ENCODE measurements at regions not wholly inside any gene's neighbourhood (a gene's known extent, or its start where the extent isn't known, plus 50 kb on each side); places are given as distances from the start of the nearest gene placed in this dataset.

DNA sequence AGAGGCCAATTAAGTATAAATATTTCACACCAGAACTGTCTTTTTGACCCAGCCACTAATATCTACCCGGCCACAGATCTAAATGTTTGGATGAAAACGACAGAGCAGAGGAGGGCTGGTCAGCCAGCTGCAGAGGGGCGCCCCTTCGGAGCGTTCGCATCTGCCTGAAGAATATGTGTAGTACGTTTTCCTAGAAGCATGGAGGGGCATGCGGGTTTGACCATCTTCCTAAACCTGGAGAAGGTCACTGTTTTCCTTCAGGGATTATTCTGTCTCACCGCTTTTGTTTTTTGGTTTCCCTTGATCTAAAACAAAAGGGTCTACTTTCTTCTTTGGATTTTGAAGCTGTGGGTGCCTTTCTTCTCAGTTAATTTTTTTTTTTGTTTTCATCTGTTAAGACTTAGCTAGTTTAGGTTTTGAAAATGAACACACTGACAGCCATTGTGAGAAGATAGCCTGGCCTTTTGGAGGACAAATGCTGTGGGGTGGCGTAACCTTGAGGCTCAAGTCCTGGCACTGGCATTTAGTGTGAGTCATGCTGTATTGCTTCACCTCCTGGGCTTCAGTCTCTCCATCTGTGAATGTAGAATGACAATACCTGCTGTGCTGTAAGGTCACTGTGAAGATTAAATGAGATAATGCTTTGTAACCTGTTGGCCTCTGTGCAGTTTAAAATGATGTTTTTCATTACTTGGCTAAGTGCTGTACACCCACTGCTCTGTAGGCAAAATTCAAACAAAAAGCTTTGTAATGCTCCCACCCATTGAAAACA, 74.1 kb upstream of the IRF2BP2 start:
- DNase-seq, result peak; percentile 85 to 90 (median 86)

DNA sequence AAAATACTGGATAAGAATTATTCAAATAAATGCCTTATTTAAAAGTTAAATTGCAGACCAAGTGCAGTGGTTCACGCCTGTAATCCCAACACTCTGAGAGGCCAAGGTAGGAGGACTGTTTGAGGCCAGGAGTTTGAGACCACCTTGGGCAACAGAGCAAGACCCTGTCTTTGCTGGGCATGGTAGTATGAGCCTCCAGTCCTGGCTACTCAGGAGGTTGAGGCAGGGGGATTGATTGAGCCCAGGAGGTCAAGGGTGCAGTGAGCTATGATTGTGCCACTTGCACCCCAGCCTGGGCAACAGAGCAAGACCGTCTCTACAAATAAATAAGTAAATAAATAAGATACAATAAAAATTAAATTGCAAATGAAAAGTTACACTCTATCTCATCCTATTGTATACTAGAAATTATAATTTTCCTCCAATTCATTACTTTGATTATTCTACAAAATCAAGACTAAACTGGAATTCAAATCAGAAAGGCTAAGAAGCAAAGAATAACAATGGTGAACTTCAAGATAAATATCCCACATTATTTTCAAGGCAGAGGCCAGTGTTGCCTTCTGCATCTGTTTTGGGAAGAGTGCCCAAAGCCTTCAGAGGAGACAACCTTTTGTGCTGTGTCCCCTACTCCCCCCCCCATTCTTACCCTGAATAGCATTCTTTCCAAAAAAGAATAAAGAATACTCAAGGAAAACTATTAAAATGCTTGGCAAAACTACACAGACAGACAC, 73.3 kb upstream of the IRF2BP2 start:
- no peak for DNase-seq

DNA sequence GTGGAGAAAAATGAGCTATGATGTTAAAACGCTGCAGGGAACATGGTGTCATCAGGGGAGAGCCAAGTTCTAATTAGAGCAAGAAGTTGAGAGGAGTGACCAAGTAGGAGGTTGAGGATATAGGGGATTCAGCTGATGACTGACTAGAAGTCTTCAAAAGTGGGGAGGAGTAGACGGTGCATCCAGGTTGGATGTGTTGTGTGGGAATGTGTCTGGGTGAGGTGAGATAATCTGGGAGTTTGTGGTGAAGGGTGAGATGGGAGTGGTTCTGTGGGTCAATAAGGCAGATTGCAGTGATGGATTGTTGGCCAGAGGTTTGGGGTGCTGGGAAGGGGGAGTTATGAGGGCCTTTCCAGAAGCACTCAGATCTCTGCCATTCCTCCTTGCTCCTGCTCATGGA, 72.0 kb upstream of the IRF2BP2 start:
- no peak for DNase-seq

DNA sequence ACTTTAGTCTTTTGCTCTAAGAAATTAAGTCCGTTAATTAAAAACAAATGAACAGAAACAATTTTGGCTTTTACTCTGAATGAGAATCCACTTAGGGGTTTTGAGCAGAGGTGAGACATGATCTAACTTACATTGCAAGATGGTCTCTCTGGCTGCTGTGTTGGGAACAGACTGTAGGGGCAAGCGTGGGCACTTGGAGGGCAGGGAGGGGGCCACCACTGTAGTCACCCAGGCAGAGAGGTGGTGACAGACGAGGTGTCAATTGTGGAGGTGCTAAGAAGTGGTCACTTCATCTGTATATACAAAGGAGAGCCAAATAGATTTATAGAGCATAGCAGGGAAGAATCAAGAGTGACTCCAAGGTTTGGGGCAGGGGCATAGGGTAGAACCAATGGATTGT, 71.1 kb upstream of the IRF2BP2 start:
- DNase-seq, result no peak

DNA sequence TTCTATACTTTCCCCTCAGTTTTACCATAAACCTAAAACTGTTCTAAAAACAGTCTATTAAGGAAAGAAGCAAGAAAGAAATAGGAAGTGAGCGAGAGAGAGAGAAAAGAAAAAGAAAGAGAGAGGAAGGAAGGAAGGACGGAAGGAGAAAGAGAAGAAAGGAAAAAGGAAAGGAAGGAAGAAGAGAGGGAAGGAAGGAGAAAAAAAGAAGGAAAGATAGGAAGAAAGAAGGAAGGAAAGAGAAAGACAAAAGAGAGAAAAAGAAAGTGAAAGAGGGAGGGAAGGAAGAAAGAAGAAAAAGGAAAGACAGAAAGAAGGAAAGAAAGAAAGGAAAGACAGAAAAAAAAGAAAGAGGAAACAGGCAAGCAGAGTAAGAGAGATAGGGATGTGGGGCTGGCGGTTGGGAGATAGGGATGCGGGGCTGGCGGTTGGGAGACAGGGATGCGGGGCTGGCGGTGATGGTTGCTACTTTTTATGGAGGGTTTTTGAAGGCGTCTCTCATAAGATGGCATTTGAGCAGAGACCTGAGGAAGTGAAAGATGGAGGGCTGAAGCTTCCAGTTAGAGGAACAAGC, 70.4 kb upstream of the IRF2BP2 start:
- no peak for DNase-seq

DNA sequence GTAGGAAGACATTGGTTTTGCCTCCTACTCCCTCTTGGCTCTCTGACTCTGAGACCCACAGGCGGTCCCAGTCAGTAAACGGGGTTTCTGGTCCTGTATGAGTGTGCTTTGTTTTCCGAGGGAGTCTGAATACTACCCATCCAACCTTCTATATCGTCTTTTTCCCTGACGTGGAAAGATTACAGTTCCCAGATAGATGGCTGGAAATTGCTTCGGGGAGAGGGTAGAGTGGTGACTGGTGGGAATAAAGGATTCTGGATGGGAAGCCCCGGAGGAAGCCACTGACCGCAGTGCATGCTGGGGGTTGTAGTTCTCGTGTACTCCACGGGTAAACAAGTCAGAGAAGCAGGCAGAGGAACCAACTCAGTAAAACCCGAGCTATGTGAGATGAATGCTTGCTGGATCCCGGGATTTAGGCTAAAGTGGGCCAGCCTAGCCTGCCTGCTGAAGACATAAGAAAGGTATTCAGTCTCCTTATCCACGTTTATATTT, 66.2 kb upstream of the IRF2BP2 start:
- peak; percentile 74 to 86 (median 78) for DNase-seq

DNA sequence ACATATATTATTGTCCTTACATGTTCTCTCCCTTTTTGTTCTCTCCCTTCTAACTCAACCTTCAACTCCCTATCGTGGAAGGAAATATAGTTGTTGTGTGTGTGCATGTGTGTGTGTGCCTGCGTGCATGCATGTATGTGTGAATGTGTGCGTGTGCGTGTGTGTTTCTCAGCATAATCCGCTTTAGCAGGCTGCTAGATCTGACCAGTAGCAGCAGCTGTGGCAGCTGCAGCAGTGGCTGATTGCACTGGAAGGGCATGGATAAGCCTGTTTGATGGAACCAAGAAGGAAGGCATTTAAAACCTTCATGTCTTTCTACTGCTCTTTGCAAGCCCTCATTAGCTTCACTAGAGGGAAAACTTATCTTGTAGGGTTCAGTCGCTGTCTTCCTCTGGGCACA, 65.6 kb upstream of the IRF2BP2 start:
- DNase-seq, result no peak

DNA sequence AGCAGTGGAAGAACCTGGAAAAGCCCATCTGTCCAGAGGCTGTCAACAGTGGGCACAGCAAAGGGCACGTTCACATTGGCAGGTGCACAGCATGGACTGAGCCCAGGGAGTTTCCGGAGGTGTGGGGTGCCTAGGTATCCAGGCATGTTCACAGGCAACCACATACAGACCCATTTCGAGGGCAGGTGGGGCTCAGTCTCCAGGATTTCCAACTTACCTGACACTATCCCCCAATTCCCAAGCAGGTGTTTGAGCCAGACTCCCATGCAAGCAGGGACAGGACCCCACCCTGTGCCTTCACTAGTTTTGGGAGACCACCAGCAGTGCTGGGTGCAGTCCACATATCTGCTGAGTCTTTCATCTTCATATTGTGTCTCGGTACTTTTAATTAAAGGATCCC, 65.0 kb upstream of the IRF2BP2 start:
- no peak for DNase-seq

DNA sequence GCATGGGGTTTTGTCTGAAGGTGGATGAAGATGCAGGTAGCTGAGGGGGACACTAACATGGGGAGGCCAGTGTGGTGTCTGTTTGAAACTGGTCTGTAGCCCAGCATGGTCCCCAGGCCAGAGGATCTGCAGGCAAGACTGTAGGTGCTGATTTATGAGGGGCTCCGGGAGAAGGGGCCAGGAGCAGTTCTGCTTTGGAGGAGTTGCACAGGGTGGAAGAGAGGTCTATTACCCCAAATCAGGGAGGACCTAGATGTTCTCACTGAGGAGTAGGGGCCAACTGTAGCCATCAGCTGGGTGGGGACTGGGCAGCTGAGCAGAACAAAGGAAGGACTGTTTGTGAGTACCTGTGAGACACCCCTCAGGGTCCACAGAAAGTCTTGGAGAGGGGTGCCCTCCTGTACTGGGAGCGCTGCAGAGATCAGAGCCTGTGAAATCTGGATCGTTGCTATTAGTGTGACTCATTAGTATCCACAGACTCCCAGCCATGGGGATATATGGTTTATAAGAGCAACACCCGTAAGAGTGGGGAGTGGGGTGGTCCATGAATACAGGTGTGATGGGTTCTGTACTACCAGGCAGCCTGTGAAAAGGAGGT, 64.3 kb upstream of the IRF2BP2 start:
- DNase-seq, result no peak

DNA sequence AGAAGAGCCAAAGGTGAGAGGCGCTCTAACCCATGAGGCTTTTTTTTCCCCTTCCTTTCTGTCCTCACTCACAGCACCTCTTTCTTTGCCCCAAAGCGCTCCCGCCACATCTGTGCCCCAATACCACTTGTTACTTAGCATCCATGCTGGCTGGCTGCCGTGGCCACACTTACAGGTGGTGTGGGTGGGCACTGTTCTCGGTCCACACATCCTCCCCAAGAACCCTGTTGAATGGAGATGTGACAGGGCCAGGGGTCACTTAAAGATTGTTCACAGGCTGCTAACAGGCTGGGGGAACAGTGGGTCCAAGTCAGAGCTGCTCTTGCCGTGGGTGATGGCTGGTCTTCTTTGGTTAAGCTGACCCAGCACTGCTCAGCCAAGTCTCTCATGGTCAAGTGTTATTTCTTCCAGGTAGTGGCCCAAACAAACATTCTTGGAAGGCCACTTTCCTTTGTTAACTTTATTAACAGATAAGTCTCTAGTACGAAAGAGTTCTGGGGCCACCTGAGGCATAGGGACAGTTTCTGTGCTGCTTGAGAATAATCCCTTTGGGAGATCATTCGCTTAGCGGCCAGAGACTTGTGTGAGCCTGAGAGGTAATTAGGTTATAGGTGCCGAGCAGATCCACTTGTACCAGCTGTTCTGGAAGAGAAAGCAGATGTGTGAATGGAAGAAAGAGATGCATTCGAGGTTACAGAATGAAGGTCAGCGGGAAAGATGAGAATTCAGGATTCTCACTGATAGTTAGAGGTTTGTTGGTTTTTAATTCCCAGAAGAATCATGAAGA, 62.6 kb upstream of the IRF2BP2 start:
- no peak for DNase-seq

DNA sequence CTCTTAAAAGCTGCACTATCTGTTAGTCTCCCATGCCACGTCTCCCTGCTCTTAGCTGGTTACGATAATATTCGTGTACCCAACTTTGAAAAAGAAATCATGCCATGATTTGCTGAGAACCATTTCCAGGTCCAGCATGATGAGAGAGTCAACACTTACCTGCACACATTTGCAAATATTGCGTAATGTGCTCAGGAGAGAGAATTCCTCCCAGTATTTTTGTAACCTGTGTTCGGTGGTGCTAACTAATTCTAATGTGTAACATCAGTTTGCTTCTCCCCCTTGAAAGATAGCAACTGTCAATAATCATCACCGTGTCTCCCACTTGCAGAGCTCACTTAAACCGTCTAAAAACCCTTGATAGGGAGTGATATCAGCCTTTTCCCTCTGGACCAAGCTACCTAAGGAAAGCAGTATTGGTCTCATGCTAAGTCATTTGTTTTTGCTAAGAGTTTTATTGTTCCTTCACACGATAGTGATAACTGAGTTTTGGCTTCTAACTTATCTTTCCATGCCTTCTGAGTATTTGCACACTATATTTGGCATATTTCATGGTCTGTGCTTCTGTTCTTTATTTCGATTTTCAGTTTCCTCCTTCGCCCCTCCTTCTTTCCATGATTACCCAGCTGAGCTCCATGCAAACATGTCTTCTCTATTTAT, 61.1 kb upstream of the IRF2BP2 start:
- DNase-seq, result no peak

DNA sequence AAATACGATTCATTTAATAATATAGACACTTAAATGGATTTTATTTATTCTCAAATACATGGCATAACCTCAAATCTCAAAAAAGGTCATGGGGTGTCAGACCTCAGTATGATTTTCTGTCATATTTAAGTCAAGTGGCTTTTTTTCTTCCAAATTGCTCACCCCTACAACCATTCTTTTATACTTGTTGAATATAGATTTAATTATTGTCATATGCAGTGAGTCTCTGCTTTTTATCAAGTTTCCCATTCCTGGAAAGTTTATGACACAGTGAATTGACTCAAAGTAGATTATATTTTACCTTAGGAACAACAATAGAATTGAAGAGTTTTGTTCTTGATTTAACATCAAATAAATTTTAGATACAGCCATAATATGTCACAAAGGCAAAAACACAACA, 59.5 kb upstream of the IRF2BP2 start:
- no peak for DNase-seq

DNA sequence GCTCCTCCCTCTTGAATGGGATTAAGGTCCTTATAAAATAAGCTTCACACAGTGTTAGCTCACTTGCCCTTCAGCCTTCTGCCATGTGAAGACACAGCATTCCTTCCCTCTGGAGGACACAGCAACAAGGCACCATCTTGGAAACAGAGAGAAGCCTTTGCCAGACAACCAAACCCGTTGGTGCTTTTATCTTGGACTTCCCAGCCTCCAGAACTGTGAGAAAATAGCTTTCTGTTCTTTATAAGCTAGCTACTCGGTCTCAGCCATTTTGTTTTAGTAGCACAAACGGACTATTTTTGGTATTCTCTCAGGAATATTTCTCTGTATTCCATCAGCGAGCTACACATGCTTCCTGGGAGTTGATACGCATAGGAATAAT, 58.6 kb upstream of the IRF2BP2 start:
- DNase-seq, result no peak

DNA sequence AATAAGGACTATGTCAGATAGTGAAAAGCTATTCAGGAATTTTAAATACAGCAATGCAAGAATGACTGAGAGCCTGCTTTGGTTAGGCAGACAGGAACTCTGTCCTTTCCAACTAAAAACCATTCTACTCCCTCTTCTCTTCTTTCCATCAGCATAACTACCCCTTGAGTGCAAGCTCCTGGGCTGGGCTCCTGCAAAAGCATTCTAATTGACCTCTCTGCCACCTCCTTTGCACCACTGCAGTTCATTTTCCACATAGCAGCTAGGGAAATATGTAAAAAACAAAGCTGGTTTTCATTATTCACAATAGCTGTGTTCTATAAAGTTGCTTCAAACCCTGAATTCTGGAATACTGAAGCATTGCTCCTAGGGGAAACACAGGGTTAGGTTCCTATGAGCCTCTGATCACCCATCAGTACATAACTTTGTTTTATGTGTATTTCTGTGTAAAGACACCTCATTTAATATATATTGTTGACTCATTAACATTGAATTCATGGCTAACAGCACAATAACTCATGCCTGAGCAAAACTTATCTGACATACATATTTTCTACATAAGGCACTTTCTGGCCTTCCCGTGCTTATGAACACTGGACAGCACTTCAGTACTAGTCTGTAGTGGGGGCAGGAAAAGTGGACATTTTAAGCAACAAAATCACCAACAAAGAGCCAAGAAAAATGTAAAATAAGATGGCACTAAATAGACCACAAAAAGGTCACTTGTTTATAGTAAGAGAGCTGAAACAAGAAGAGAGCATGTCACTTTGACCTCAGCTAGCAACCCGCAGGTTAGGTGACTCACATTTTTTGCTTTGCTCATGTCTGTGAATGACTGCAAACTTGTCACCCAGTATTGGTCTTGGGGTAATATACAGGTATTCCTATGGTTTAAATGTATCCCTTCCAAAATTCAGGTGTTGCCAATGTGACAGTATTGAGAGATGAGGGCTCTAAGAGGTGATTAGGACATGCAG, 57.9 kb upstream of the IRF2BP2 start:
- no peak for DNase-seq

DNA sequence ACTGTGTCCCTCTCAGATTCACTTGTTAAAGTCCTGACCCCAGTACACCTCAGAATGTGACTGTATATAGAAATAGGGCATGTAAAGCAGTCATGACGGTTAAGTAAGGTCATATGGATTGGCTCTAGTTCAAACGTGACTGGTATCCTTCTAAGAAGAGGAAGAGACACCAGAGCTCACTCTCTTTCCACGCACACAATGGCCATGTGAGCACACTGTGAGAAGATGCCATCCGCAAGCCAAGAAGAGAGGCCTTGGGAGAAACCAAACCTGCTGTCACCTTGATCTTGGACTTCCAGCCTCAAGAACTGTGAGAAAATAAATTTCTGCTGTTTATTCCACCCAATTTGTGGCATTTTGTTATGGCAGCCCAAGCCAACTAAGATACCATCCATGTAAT, 56.8 kb upstream of the IRF2BP2 start:
- peak; percentile 68 to 74 (median 71) for DNase-seq

DNA sequence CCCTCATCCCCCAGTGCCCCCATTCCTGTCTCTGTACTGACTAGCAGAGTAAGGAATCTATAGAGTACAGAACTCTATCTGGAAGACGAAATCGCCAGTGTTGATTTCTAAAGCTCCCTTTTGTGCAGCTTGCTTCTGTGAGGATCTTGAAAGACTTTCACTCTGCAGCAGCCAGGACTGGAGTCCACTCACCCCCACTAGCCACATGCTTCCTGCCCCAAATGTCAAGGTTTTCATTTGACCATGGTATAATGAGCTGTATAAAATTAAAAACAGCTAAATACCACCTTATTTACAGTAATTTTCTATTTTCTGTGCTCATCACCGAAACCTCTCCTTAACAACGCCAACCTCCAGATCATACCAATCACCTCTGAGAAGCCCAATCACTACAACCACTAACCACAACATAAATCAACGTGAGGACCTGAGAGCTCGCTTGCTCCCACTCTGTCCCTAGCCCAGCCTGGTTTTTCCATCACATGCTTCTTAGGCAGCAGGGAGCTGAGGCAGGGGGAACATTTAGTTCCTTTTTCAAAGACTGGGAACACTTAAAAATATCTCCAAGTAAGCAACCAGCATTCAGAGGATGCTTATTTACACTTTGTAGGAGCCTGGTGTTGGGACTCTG, 56.1 kb upstream of the IRF2BP2 start:
- peak; percentile 69 to 83 (median 70) for DNase-seq

DNA sequence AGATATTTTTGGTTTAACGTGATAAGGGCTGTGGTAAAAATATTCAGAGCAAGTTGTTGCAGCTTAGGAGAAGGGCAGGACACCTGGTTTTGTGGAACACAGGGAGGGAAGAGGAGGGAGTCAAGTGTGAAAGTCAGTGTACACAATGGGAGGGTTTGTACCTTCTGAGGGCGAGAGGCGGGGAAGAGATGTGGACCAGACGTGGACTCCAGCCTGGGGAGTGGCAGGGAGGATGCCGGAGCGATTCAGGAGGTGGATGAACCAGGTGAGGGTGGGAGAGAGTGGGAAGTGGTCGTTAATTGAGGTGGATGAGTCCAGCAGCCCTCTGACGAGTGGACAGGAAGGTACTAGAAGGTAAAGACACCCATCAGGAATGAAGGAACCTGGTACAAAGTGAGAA, 52.2 kb upstream of the IRF2BP2 start:
- DNase-seq, result no peak

DNA sequence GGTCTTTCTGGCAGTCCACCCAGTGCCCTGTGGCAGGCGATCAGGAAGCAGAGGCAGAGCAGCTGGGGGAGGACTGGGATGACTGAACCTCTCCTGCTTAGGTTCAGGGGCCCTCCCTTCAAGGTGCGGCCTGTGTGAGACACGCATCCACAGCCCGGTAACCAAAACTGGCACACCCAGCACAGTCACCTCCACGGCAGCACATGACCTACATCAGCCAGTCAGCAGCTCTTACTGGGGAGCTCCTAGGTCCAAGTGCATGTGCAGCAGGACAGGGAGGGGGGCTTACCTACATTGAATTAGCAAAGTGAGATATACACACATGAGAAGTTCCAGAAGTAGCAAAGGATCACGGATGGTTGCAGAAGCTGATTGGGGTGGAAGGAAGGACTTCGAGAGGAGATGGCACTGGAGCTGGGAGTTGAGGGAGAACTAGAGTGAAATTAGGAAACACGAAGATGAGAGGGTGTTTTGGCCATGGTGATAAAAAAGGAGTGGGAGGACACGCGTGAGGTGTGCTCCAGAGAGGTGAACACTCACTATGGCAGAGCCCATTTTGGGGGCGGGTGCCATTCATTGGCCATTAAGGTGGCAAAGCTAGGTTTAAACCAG, 51.4 kb upstream of the IRF2BP2 start:
- no peak for DNase-seq

DNA sequence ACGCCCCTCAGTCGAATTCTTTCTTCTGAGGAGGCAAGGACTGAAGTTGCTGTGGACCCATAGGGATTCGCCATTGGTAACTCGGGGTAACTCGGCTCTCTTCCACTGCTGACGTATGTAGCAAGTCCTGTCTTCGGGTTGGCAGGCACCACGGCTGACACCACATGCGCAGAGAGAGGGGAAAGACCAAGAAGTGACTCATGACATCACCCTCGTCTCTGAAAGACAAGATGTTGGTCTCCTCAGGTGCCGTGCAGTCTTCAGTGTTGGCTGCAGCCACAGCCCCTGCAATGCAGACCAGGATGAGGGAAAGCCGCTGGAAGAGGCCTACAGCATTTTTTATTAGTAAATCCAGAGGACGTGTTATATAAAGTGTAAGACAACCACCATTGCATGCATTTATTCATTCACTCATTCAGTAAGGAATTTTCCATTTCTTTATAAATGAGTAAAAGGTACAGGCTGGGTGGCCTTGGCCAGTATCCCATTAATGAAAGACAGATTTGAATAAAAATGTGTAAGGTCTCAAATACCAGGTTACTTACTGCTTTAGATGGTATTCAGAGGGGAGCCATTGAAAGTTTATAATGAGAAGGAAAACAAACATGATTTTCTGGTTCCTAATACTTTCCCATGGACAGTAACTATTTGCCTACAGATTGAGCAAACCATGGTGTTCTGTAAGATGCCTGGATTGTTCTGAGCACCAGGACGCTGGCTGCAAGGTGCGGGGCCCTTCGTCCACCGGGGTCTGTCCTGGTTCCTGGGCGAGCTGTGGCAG, 50.7 kb upstream of the IRF2BP2 start:
- no peak for DNase-seq
